Endothelial cell (in vitro differentiated cells): ENCODE measurements at regions not wholly inside any gene's neighbourhood (a gene's known extent, or its start where the extent isn't known, plus 50 kb on each side); places are given as distances from the start of the nearest gene placed in this dataset.

Experiments
- DNase-seq: peaks from one replicate; pipeline ENCODE4 v3.0.0; 2021; ENCODE audit warnings: low spot score
- H3K27ac Mint-ChIP-seq: one replicate; pipeline ENCODE4 v1.8.0; 2021; ENCODE audit warnings: mixed read lengths, inconsistent platforms; ENCODE audit not compliant: unreplicated experiment
- H3K27me3 Mint-ChIP-seq: one replicate; pipeline ENCODE4 v1.8.0; 2021; ENCODE audit warnings: mild to moderate bottlenecking, moderate library complexity, mixed read lengths, inconsistent platforms; ENCODE audit not compliant: unreplicated experiment
- H3K36me3 Mint-ChIP-seq: one replicate; pipeline ENCODE4 v1.8.0; 2021; ENCODE audit warnings: mild to moderate bottlenecking, low read depth, mixed read lengths, inconsistent platforms; ENCODE audit not compliant: unreplicated experiment
- H3K4me1 Mint-ChIP-seq: one replicate; pipeline ENCODE4 v1.8.0; 2021; ENCODE audit warnings: mild to moderate bottlenecking, mixed read lengths, inconsistent platforms; ENCODE audit not compliant: unreplicated experiment
- H3K4me3 Mint-ChIP-seq: one replicate; pipeline ENCODE4 v1.8.0; 2021; ENCODE audit warnings: mild to moderate bottlenecking, mixed read lengths, inconsistent platforms; ENCODE audit not compliant: unreplicated experiment
- H3K9me3 Mint-ChIP-seq: one replicate; pipeline ENCODE4 v1.8.0; 2021; ENCODE audit warnings: mixed read lengths, inconsistent platforms; ENCODE audit not compliant: unreplicated experiment
- TF ChIP-seq, protein P1 (sequence below): fragments of 200-600 bp; sonication (generic); IDR thresholded peaks from one replicate; pipeline ENCODE4 v1.5.0; 2021; ENCODE audit warnings: antibody characterized with exemption; ENCODE audit not compliant: unreplicated experiment

DNA sequence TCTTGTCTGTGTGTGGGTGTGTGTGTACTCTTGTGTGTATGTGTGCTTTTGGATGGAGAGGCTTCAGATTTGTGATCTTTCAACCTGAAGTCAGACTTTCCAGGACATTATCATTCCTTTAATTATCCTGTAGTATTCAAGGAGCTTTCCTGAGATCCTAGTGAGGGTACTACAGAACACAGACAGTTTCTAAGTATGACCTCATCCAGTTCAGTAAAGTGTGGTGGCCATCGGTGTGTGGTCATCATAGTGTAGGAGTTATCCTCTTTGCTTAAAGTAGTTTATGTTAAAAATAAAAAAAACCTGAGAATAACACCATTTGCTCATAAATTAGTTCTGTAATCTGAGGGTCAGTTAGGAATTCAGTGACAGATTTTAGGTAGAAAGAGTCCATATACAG is 478.0 kb upstream of the ACTBL2 start:
- Mint-ChIP-seq H3K4me1 (peaks cover 18% of the 10 kb centered on the region), H3K36me3 (no peaks in the 10 kb centered on the region), H3K27ac (no peak overlapping the region), H3K9me3 (no peaks in the 10 kb centered on the region), H3K4me3 (no peak overlapping the region), H3K27me3 (no peaks in the 10 kb centered on the region)
- no peak for DNase-seq
- TF ChIP-seq, protein P1, sequence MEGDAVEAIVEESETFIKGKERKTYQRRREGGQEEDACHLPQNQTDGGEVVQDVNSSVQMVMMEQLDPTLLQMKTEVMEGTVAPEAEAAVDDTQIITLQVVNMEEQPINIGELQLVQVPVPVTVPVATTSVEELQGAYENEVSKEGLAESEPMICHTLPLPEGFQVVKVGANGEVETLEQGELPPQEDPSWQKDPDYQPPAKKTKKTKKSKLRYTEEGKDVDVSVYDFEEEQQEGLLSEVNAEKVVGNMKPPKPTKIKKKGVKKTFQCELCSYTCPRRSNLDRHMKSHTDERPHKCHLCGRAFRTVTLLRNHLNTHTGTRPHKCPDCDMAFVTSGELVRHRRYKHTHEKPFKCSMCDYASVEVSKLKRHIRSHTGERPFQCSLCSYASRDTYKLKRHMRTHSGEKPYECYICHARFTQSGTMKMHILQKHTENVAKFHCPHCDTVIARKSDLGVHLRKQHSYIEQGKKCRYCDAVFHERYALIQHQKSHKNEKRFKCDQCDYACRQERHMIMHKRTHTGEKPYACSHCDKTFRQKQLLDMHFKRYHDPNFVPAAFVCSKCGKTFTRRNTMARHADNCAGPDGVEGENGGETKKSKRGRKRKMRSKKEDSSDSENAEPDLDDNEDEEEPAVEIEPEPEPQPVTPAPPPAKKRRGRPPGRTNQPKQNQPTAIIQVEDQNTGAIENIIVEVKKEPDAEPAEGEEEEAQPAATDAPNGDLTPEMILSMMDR, result no peak

DNA sequence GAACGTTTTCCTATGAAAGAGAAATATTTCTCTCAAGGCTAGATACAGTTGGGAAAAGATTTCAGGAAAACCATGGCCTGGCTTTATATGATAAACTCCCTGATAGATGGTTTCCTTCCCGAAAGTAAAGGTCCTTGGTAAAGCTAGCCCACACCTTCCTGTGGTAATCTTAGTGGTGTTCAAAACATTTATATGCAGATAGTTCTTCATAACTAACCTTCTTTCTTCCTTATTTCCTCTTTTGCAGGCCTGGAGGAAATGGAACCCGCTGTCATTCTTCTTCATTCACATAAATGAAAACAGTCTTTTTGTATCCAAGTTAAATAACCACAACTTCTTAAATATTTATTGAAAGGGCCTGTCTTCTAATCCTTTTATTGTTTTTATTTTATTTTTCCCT is 474.0 kb upstream of the ACTBL2 start:
- TF ChIP-seq, protein P1, result no peak
- no peaks in the 10 kb centered on the region for H3K36me3 Mint-ChIP-seq
- no peaks in the 10 kb centered on the region for H3K9me3 Mint-ChIP-seq
- DNase-seq, result no peak
- H3K27me3 Mint-ChIP-seq, result no peaks in the 10 kb centered on the region
- H3K4me3 Mint-ChIP-seq, result no peak overlapping the region
- H3K27ac Mint-ChIP-seq, result no peak overlapping the region
- H3K4me1 Mint-ChIP-seq, result peaks cover 21% of the 10 kb centered on the region

DNA sequence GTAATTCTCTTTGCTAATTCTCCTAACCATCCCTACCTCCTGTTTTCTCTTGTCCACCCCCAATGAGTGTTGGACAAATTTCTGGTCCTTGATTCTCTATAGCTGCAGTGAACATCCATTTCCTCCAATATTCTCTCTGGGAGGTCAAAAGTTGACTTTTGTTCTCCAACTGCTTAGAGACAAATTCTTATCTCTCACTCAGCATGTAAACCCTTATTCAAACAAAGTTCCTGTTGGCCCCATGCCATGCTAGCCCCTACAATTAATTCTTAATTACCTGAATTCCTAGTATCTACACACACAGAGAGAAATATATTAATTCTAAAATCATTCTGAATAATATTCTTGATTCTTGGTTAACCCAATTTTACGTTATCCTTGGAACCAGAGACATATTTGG is 472.9 kb upstream of the ACTBL2 start:
- TF ChIP-seq, protein P1, result no peak
- Mint-ChIP-seq H3K36me3 (no peaks in the 10 kb centered on the region), H3K27me3 (no peaks in the 10 kb centered on the region), H3K4me3 (no peak overlapping the region), H3K9me3 (no peaks in the 10 kb centered on the region), H3K27ac (no peak overlapping the region), H3K4me1 (peaks cover 17% of the 10 kb centered on the region)
- DNase-seq, result no peak

DNA sequence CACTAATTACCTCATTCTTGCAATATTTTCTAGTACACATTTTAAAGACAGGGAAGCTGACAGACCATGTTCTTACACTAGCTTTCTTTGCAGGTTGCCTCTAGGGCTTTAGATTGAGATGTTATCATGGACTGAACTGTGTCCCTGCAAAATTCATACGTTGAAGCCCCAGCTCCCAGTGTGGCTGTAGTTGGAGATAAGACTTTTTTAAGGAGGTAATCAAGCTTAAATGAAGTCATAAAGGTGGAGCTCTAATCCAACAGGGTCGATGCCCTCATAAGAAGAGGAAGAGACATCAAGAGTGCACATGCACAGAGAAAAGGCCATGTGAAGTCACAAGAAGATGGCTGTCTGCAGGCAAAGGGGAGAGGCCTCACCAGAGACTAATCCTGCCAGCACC is 471.2 kb upstream of the ACTBL2 start:
- no peaks in the 10 kb centered on the region for H3K27me3 Mint-ChIP-seq
- H3K27ac Mint-ChIP-seq, result no peak overlapping the region
- H3K36me3 Mint-ChIP-seq, result no peaks in the 10 kb centered on the region
- TF ChIP-seq, protein P1, result no peak
- DNase-seq, result no peak
- H3K4me1 Mint-ChIP-seq, result peaks cover 15% of the 10 kb centered on the region
- no peak overlapping the region for H3K4me3 Mint-ChIP-seq
- H3K9me3 Mint-ChIP-seq, result no peaks in the 10 kb centered on the region

DNA sequence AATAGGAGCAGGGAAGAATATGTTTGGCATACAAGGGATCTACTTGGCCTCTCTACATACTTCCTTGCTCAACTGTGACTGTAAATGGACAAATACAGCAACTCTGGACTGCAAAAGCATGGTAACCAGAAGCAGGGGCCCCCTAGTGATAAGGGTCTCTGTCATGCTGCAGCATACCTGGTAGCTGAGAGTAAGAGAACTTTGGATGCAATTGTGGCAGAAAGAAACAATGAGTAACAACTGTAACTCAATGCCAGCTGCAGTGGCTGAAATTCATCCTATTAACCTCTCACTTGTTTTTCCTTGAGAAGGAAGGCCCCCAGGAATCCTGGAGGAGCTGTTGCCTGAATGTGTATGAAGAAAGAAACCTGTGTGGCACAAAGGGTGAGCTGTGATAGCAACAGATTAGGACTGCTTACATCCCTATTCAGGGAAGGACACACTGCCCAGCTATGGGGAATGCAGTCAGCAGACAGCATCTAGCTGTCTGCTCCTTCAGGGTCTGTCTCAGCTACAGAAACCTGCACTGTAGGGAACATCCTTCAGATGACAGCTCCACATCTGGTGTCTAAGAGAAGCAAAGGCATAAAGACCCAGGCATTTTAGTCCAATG is 468.1 kb upstream of the ACTBL2 start:
- no peaks in the 10 kb centered on the region for H3K27me3 Mint-ChIP-seq
- H3K36me3 Mint-ChIP-seq, result no peaks in the 10 kb centered on the region
- H3K4me1 Mint-ChIP-seq, result peaks cover 4% of the 10 kb centered on the region
- H3K27ac Mint-ChIP-seq, result no peak overlapping the region
- no peak overlapping the region for H3K4me3 Mint-ChIP-seq
- TF ChIP-seq, protein P1, result no peak
- no peaks in the 10 kb centered on the region for H3K9me3 Mint-ChIP-seq
- no peak for DNase-seq
